ENCODE measurements at regions not wholly inside any gene's neighbourhood (a gene's known extent, or its start where the extent isn't known, plus 50 kb on each side); places are given as distances from the start of the nearest gene placed in this dataset.

DNA sequence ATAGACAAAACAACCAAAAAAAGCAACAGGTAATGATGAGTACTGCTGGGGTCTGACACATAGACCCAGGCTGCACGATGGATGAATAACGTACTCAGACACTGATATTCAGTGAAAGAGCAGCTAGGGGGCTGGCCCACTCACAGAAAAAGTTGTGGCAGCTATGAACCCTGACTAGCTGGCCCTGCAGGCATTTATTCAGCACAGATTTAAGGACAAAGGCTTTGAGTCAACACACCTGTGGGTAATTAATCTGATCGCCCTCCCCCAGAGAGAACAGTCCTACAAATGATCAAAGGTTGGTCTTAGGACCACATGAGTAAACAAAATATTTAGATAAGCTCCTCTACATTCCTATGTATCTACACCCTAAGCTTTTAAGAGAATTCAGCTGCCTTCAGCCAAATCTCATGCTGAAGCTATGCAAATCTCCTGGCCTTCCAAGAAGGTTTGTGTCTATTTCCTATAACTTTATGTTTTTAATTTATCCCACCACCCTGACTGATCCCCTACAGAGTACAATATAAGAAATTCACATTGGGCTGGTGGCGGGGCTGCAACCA lies 81.7 kb upstream of the NXT1 start:
- Mint-ChIP-seq H3K9me3 (peaks cover 9% of the 10 kb centered on the region), H3K4me3 (no peak overlapping the region), H3K27ac (no peak overlapping the region), H3K36me3 (ENCODE audit: low read depth) (no peaks in the 10 kb centered on the region), H3K4me1 (ENCODE audit: low read depth) (no peaks in the 10 kb centered on the region), H3K27me3 (peaks cover under 1% of the 10 kb centered on the region)
- intact Hi-C loops (cut with micrococcal nuclease), result no loop called here

DNA sequence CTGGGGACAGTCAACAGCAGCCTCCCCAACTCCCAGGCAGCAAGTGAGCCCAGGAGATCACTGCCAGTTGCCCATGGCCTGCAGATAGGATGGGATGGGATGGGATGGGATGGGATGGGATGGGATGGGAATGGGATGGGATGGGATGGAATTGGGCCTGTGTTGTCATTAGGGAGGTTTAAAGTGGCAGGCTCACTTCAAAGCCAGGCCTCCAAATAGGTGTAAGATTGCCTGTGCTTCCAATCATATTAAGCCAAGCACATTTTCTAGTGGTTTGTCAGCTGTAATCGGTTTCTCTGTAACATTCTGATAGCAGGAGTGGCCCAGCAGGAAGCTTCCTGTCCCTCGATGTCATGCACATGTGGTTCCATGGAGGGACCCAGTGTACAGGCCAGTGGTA lies 82.7 kb upstream of the NXT1 start:
- Mint-ChIP-seq H3K27me3 (peaks cover 1% of the 10 kb centered on the region), H3K9me3 (peaks cover 9% of the 10 kb centered on the region), H3K27ac (no peak overlapping the region), H3K4me1 (ENCODE audit: low read depth) (no peaks in the 10 kb centered on the region), H3K36me3 (ENCODE audit: low read depth) (no peaks in the 10 kb centered on the region), H3K4me3 (no peak overlapping the region)
- intact Hi-C loops (cut with micrococcal nuclease), result no loop called here

DNA sequence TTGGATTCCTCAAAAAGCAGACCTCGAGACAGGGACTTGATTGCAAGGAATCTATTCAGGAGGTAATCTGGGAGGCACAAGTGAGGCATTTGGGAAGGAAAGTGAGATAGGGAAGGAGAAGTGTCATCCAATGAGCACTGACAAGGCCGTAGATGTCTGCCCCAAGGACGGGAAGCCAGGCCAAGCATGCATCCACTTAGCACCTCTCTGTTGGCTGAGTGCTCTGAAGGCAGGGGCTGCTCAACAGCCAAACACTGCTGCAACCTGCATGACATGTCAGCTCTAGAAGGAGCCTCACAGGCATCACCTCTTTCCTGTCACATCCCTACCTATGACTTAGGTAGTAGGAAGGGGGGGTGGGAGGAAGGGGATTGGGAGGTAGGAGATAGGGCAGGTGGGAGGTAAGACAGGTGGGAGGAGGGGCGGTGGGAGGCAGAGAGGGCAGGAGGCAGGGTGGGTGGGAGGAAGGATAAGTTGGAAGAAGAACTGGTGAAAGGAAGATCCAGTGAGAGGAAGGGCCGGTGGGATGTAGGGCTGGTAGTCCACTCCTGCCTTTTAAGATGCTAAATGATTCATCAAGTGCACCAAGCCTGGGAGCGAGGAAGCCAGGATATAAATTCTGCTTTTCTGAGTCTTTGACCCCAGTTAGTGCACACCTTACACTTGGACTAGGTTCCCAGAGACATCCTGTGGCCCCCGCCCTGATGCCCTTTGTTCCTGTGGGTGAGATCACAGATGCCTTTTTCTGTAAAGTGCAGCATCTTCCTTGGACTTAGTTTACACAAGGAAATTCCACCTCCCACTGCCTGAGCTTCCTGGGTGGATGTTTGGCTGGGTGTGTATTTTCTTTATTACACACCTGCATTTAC lies 83.8 kb upstream of the NXT1 start:
- H3K27ac Mint-ChIP-seq, result no peak overlapping the region

DNA sequence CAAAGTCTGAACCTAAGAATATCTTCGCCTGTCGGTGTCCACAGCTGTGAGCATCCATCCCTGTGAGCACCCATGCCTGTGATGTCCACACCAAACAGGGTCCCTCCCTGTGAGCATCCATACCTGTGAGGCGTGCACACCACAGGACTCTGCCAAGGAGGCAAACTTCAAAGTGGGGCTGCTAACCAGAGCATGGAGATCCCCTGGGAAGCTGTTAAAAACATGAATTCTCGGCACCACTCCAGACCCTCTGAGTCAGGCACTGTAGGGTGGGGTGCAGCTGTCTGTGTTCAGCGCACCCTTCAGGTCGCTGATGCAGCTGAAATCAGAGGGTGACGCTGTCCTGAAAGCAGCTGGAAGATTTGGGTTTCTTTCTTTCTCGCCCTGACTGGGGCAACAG lies 85.4 kb upstream of the NXT1 start:
- no peaks in the 10 kb centered on the region for H3K4me1 Mint-ChIP-seq (ENCODE audit: low read depth)
- H3K27ac Mint-ChIP-seq, result no peak overlapping the region
- intact Hi-C loops (cut with micrococcal nuclease), result no loop called here
- no peaks in the 10 kb centered on the region for H3K36me3 Mint-ChIP-seq (ENCODE audit: low read depth)
- no peak overlapping the region for H3K4me3 Mint-ChIP-seq
- H3K9me3 Mint-ChIP-seq, result peaks cover 9% of the 10 kb centered on the region
- peaks cover 1% of the 10 kb centered on the region for H3K27me3 Mint-ChIP-seq

More for the DNA sequence above, 83.8 kb upstream of the NXT1 start:
- H3K4me3 Mint-ChIP-seq, result no peak overlapping the region
- H3K9me3 Mint-ChIP-seq, result peaks cover 9% of the 10 kb centered on the region
- peaks cover 1% of the 10 kb centered on the region for H3K27me3 Mint-ChIP-seq
- H3K4me1 Mint-ChIP-seq (ENCODE audit: low read depth), result no peaks in the 10 kb centered on the region
- intact Hi-C loops (cut with micrococcal nuclease), result no loop called here
- no peaks in the 10 kb centered on the region for H3K36me3 Mint-ChIP-seq (ENCODE audit: low read depth)

DNA sequence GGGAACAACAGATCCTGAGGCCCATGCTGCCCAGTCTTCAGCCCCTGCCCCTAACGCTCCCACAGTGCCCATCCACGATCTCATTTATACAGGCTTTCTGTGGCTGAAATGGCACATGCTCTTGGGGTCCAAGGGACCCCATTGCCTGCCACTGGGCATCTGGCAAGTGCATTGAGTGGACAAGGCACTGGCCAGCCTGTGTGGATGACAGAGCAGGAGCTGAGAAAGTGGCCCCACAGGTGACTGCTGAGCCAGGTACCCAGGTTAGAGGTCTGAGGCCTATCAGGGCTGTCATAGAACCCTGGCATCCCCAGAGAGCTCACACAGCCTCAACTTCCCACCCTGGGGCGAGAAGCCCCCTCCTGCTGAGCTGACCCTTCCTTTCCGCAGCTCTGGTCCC lies 86.0 kb upstream of the NXT1 start:
- Mint-ChIP-seq H3K4me1 (ENCODE audit: low read depth) (no peaks in the 10 kb centered on the region), H3K4me3 (no peak overlapping the region), H3K36me3 (ENCODE audit: low read depth) (no peaks in the 10 kb centered on the region), H3K9me3 (peaks cover 9% of the 10 kb centered on the region), H3K27me3 (peaks cover 1% of the 10 kb centered on the region), H3K27ac (no peak overlapping the region)
- intact Hi-C loops (cut with micrococcal nuclease), result no loop called here

DNA sequence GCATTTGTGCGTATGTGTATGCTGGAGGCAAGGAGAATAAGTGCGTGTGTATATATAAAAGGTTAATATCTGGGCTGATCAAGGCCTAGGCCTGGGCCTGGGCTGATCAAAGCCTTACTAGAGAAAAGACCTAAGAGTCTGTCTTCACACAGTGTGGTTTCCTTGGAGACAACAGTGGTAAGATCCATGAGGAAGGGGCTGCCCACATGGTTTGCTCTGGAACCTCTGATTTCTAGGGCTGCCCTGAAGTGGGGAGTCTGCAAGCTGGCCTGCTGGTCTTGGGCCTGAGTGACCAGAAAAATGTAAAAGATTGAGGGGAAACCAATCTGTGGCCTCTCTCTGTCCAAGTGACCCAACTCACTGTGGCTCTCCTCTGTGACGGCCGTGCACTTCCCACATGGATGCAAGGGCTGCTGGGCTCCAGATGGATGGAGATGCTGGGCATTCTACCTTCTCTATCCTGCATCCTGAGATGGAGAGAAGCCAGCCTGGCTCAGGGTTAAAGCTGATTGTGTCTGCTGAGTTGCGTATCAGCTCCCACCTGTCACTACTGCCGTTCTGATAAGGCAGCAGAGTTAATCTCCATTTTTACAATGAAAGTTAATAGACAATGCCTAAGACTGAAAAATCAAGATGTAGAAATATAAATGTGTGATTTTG lies 90.3 kb upstream of the NXT1 start:
- no peaks in the 10 kb centered on the region for H3K9me3 Mint-ChIP-seq
- no peak overlapping the region for H3K27ac Mint-ChIP-seq
- H3K36me3 Mint-ChIP-seq (ENCODE audit: low read depth), result no peaks in the 10 kb centered on the region
- no peak overlapping the region for H3K4me3 Mint-ChIP-seq
- H3K4me1 Mint-ChIP-seq (ENCODE audit: low read depth), result peaks cover 24% of the 10 kb centered on the region
- peaks cover 8% of the 10 kb centered on the region for H3K27me3 Mint-ChIP-seq
- intact Hi-C loops (cut with micrococcal nuclease), result no loop called here

DNA sequence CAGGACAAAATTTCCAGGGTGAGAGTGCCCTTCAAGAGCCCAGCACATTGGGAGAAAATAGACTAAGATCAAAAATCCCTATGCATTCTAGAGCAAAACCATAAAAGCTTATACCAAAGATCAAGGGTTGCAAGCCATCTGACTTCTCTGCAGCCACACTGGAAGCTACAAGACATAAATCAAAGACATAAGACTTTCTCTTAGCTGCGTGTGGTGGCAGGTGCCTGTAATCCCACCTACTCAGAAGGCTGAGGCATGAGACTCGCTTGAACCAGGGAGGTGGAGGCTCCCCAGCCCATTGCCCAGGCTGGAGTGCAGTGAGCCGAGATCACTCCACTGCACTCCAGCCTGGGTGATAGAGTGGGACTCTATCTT lies 91.9 kb upstream of the NXT1 start:
- intact Hi-C loops (cut with micrococcal nuclease), result no loop called here
- peaks cover 38% of the 10 kb centered on the region for H3K4me1 Mint-ChIP-seq (ENCODE audit: low read depth)
- H3K27me3 Mint-ChIP-seq, result peaks cover 11% of the 10 kb centered on the region
- H3K36me3 Mint-ChIP-seq (ENCODE audit: low read depth), result no peaks in the 10 kb centered on the region
- no peak overlapping the region for H3K27ac Mint-ChIP-seq
- no peaks in the 10 kb centered on the region for H3K9me3 Mint-ChIP-seq
- H3K4me3 Mint-ChIP-seq, result no peak overlapping the region

DNA sequence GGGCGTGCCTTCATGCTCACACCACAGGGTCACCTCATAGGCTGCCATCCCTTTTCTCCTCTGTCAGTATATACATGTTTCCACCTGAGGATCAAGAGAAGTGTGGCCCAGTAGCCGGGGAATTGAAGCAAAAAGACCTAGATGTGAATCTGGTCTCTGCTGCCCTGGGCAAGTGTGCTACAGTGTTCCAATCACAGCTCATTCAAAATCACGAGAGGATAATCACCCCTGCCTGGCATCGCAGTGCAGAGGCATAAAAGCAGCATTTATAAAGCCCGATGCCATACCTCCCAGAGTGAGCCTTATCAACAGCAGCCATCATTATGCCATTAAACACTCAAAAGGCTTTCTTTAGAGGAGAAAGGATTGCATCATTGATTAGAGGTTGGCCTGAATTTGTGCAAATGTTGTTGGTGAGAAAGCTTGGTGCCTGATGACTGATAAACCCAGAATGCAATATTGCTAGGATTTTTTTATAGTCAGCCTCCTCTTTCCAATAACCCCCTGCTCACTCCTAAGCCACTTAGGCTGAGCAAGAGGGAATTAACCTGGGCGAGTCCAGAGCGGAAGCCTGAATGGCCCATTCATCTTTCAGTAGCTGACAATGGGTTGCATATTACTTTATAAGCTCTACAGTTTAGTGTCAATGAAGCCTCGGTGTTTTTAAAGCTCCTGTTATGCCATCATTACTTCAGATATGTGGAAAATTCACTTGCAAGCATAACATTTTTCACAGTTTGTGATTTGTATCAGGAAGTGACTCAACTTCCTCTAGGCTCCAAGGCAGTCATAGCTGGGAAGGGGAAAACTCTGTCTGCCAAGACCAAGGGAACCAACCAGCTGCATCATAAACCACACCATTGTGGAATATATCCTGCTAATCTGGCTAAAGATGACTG lies 92.5 kb upstream of the NXT1 start:
- no peak overlapping the region for H3K27ac Mint-ChIP-seq
- no peaks in the 10 kb centered on the region for H3K36me3 Mint-ChIP-seq (ENCODE audit: low read depth)
- H3K9me3 Mint-ChIP-seq, result no peaks in the 10 kb centered on the region
- intact Hi-C loops (cut with micrococcal nuclease), result no loop called here
- H3K27me3 Mint-ChIP-seq, result peaks cover 11% of the 10 kb centered on the region
- no peak overlapping the region for H3K4me3 Mint-ChIP-seq
- H3K4me1 Mint-ChIP-seq (ENCODE audit: low read depth), result peaks cover 38% of the 10 kb centered on the region

DNA sequence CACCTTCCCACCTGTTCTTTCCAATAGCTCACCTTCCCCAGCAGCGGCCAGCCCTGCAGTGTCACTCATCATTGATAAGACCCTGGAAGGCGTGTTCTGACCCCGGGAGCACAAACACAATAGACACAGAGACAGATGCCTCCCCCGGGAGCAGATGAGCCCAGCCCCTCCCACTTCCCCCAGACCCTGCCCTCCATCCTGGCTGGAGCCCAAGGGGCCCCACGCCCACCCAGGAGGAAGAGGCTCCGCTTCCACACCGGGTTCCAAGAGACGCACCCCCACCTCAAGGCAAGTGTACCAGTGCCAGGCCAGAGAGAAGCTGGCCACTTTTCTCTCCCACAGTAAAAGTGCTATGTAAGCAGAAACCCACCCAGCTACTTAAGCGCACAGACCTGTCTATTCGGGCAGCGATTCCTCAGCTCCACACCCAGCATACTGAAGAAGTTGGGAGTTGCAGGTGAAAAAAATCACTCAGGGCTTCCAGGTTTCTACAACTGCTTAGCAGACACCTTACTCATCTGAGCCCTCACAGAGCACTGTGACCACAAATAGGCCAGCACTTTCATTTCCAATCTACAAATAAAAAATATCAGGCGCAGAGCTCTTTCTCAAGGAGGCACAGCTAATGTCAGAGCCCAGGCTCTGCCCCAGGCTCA lies 93.4 kb upstream of the NXT1 start:
- H3K4me3 Mint-ChIP-seq, result no peak overlapping the region
- H3K36me3 Mint-ChIP-seq (ENCODE audit: low read depth), result no peaks in the 10 kb centered on the region
- intact Hi-C loops (cut with micrococcal nuclease), result no loop called here
- no peak overlapping the region for H3K27ac Mint-ChIP-seq
- H3K9me3 Mint-ChIP-seq, result peaks cover 2% of the 10 kb centered on the region
- peaks cover 39% of the 10 kb centered on the region for H3K4me1 Mint-ChIP-seq (ENCODE audit: low read depth)
- peaks cover 11% of the 10 kb centered on the region for H3K27me3 Mint-ChIP-seq

DNA sequence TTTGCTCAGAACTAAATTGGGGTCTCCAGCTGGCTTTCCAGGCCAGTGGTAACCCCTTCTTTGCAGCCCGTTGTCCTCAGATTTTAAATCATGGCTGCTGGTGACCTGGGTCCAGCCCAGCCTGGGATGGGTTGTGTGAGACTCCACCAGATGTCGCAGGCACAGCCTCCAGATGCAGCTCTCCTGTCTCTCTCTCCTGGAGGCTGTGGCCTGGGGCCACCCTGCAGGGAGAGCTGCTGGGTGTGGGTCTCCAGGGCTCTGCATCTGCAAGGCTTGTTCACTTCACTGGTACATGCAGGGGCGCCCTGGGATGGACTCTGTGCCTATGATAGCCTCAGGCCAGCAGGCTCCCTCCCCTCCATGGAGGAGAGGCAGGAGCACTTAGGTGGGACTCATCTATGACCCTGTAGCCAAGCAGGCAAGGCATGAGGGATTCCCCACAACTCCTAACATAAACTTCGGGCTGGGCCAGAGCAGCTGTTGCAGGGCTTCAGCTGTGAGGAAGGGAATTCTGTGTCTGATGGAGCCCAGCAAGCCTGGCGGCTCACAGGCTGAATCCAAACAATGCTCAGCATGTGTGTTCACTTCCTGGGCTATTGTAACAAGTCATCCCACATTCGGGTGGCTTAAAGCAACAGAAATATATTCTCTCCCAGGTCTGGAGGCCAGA lies 94.7 kb upstream of the NXT1 start:
- intact Hi-C loops (cut with micrococcal nuclease), result no loop called here
- Mint-ChIP-seq H3K36me3 (ENCODE audit: low read depth) (no peaks in the 10 kb centered on the region), H3K9me3 (peaks cover 9% of the 10 kb centered on the region), H3K27me3 (peaks cover 15% of the 10 kb centered on the region), H3K27ac (no peak overlapping the region), H3K4me1 (ENCODE audit: low read depth) (peaks cover 45% of the 10 kb centered on the region), H3K4me3 (no peak overlapping the region)

DNA sequence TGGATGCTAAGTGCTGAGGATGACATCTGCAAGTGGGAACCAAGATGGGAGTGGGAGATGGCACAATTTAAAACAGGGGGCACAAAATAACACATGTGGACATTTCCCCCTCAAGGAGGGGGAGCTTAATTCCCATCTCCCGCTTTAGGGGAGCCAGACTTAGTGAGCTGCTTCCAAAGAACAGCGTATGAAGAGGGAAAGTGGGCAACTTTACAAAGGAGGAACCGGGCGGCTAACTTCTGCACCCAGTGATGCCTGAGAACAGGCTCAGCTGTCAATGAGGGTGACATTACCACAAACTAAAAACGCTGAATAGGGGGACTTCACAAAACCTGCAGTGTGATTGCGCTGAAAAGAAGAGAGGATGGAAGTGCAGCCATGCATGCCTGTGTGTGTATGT lies 95.5 kb upstream of the NXT1 start:
- Mint-ChIP-seq H3K9me3 (peaks cover 9% of the 10 kb centered on the region), H3K36me3 (ENCODE audit: low read depth) (no peaks in the 10 kb centered on the region), H3K27me3 (peaks cover 15% of the 10 kb centered on the region), H3K27ac (no peak overlapping the region), H3K4me1 (ENCODE audit: low read depth) (peaks cover 45% of the 10 kb centered on the region), H3K4me3 (no peak overlapping the region)
- intact Hi-C loops (cut with micrococcal nuclease), result no loop called here

DNA sequence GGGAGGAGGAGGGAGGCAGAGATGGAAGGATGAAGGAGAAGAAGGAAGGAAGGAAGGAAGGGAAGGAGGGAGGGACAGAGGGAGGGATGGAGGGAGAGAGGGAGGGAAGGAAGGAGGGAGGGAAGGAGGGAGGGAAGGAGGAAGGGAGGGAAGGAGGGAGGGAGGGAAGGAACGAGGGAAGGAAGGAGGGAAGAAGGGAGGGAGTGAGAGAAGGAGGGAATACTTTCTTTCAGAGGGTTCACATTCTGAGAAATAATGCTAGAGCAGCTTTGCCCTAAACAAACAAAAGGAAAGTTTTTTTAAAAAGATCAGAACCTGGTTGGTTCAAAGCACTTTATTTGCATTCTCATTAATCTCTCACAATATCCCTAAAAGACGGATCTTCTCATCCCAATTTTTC lies 96.1 kb upstream of the NXT1 start:
- Mint-ChIP-seq H3K4me3 (no peak overlapping the region), H3K4me1 (ENCODE audit: low read depth) (peaks cover 48% of the 10 kb centered on the region), H3K36me3 (ENCODE audit: low read depth) (no peaks in the 10 kb centered on the region), H3K9me3 (peaks cover 9% of the 10 kb centered on the region), H3K27ac (no peak overlapping the region), H3K27me3 (peaks cover 20% of the 10 kb centered on the region)
- intact Hi-C loops (cut with micrococcal nuclease), result no loop called here

DNA sequence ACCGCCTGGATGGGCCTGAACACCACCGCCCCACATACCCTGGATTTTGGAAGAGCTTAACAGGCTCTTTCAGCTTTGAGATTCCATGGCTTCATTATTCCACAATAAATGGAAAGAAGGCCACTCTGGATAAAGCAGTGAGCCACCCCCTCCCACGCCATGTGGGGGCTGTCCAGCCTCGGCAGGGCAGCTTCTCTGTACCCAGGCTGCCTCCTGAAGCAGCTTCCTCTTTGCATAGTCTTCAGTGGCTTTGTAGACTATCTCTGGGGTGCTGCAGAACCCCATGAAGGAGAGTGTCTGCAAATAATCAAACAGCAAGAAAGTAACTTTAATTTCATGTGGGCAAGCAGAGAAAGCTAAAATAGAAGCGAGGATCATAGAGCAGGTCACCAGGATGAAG lies 96.6 kb upstream of the NXT1 start:
- H3K27me3 Mint-ChIP-seq, result peaks cover 22% of the 10 kb centered on the region
- intact Hi-C loops (cut with micrococcal nuclease), result no loop called here
- H3K4me3 Mint-ChIP-seq, result no peak overlapping the region
- H3K36me3 Mint-ChIP-seq (ENCODE audit: low read depth), result no peaks in the 10 kb centered on the region
- H3K27ac Mint-ChIP-seq, result no peak overlapping the region
- peaks cover 9% of the 10 kb centered on the region for H3K9me3 Mint-ChIP-seq
- H3K4me1 Mint-ChIP-seq (ENCODE audit: low read depth), result peaks cover 51% of the 10 kb centered on the region

Measured in dendritic cell treated with granulocyte-macrophage colony-stimulating factor and Interleukin-4, amounts not matched to agents 40 ng/mL and 50 ng/mL, for 4 days (primary cell).